C4-2B (cell line): ENCODE measurements at regions not wholly inside any gene's neighbourhood (a gene's known extent, or its start where the extent isn't known, plus 50 kb on each side); places are given as distances from the start of the nearest gene placed in this dataset.

ENCODE experiments used
- H3K27ac ChIP-seq: fragments of 450-650 bp; 2 replicates; pipeline ENCODE4 v1.5.1; 2017
- ZFX ChIP-seq: fragments of 450-650 bp; IDR thresholded peaks from 2 replicates; pipeline ENCODE4 v1.6.1; 2017
- TF ChIP-seq, protein P1 (sequence below): fragments of 450-650 bp; conservative IDR thresholded peaks from 2 replicates; pipeline ENCODE4 v1.5.1; 2017; ENCODE audit warnings: mild to moderate bottlenecking

DNA sequence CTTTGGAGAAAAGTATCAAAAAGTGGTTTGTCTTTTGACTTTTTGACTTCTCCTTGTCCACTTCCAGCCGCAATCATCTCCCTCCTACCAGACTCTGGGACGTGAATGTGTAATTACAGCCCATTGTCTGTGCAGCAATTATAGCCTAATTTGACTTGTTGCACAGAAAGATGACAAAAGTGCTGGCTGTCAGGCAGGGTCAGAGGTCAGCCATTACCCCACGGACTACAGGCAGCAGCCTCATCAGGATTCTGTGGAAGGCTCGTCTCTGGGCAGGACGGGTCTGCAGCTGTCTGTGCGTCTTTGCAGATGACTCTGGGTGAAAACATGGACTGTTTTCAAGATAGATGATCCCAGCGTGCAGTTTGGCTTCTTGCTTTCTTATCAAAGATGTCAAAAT is 102.2 kb upstream of the EDNRB start:
- TF ChIP-seq ZFX = no peak
- TF ChIP-seq, protein P1, sequence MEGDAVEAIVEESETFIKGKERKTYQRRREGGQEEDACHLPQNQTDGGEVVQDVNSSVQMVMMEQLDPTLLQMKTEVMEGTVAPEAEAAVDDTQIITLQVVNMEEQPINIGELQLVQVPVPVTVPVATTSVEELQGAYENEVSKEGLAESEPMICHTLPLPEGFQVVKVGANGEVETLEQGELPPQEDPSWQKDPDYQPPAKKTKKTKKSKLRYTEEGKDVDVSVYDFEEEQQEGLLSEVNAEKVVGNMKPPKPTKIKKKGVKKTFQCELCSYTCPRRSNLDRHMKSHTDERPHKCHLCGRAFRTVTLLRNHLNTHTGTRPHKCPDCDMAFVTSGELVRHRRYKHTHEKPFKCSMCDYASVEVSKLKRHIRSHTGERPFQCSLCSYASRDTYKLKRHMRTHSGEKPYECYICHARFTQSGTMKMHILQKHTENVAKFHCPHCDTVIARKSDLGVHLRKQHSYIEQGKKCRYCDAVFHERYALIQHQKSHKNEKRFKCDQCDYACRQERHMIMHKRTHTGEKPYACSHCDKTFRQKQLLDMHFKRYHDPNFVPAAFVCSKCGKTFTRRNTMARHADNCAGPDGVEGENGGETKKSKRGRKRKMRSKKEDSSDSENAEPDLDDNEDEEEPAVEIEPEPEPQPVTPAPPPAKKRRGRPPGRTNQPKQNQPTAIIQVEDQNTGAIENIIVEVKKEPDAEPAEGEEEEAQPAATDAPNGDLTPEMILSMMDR = no peak
- no peak overlapping the region for H3K27ac ChIP-seq

DNA sequence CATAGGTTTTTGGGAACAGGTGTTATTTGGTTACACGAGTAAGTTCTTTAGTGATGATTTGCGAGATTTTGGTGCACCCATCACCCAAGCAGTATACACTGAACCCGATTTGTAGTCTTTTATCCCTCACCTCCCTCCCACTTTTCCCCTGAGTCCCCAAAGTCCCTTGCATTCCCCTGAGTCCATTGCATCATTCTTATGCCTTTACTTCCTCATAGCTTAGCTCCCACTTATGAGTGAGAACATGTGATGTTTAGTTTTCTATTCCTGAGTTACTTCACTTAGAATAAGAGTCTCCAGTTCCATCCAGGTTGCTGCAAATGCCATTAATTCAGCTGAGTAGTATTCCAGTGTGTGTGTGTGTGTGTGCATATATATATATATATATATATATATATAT is 97.2 kb upstream of the EDNRB start:
- H3K27ac ChIP-seq = no peak overlapping the region
- no peak for TF ChIP-seq ZFX
- TF ChIP-seq, protein P1 = no peak

DNA sequence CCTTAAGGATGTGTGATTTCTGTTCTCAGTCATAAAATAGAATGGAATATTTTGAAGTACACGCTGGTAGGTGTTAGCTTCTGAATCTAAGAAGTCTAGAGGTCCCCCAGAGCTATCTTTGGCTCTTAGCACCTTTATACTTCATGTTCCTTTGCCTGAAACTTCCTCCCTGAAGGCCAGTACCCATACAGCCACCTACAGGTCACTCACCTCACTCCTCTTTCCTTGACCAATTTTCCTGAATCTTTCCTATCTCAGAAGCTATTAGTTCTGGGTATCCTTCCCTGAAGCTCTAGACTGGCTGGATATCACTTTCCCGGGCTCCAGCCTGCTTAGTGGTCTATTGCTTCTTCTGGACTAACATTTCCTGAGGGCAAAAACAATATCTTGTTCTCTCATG is 93.4 kb upstream of the EDNRB start:
- no peak overlapping the region for H3K27ac ChIP-seq
- TF ChIP-seq, protein P1 = 0 out of 2 replicates have a peak, but pooled peaks have one; percentile 5
- no peak for TF ChIP-seq ZFX

DNA sequence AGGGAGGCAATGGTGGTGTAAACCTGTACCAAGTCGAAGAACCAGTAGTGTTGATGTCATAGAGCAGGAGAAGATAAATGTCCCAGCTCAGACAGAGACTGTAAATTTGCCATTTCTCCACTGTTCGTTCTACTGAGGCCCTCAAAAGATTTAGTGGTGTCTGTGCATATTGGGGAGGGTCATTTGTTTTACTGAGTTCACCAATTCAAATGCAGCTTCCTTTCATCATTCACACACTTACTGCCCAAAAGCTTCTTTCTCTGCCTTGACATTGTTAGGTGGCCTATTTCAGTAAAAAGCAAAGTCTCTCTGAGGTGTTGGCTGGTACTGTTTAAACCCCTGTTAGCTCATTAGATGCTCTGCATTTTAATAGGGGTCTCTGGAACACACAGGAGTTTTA is 86.2 kb upstream of the EDNRB start:
- no peak overlapping the region for H3K27ac ChIP-seq
- TF ChIP-seq ZFX = no peak
- TF ChIP-seq, protein P1 = no peak

DNA sequence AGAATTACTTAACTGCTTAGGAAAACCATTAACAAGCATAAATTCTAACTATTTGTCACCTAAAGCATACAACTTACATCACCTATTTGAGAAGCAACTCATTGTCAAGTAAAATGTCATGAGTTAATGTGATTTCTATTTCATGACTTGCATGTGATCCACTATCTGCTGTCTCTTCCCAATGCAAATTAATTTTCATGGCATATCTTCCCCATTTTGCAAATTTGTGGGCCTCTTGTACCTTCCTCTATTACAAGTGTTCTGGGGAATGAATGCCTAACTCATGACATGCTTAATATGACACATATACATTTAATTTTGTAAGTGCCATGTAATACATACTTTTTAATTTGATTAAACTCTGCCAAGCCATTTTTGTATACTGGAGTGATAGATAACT is 81.1 kb upstream of the EDNRB start:
- no peak overlapping the region for H3K27ac ChIP-seq
- no peak for TF ChIP-seq ZFX
- TF ChIP-seq, protein P1 = no peak

DNA sequence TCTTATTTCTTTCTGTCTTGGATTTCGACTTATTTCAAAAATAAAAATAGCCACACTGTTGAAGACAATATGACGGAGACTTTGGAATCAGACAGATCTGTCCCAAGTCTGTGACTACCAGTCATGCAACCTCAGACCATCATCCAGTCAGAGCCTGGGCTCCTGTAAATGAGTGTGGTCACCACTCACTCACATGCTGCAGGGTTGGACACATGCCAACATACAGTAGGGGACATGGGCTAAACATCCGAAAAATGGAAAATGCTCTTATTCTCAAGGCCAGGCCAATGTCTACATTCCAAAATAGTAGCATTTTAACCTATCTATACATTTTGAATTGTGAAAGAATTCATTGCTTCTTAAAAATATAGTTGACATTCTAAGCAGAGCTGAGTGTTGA is 75.5 kb upstream of the EDNRB start:
- H3K27ac ChIP-seq = no peak overlapping the region
- TF ChIP-seq, protein P1 = no peak
- no peak for TF ChIP-seq ZFX

DNA sequence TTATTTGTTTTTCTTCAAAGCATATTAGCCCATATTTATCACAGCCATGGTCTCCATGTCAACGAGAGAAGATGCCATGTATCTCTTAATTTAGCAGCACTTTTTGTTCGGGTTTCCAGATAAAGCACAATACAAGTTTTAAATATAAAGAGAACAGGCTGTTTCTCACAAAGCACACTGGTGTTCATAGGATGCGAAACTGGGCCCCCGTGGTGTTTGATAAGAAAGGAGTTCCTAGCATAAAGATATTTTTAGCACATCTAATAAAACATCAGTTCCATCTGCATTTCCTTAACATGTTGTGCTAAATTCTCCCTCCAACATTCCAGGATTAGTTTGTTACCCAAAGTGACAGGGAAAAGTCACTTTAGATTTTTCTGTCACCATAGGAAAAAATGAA is 72.4 kb upstream of the EDNRB start:
- no peak overlapping the region for H3K27ac ChIP-seq
- no peak for TF ChIP-seq ZFX
- TF ChIP-seq, protein P1 = no peak
